Heart left ventricle (tissue), 16 donors: ENCODE measurements at regions not wholly inside any gene's neighbourhood (a gene's known extent, or its start where the extent isn't known, plus 50 kb on each side); places are given as distances from the start of the nearest gene placed in this dataset.

ENCODE experiments used
- ATAC-seq, 4 donors: fragments of 200-7000 bp; cut with Tn5 transposase; one replicate each; pipeline ENCODE4 v1.9.1; 2020 to 2022; ENCODE audit warnings: moderate library complexity in 4 of 4, mild to moderate bottlenecking in 3 of 4, moderate number of reproducible peaks in 1 of 4
- DNase-seq, 5 donors: peaks; one replicate each; pipeline ENCODE4 v3.0.0-alpha.2; 2020
- H3K27ac ChIP-seq, 12 donors: fragments of 200-600 bp; sonication (generic) in 4 of 12; one replicate each; pipeline versions ENCODE4 v1.5.0 to v1.8.0; 2016 to 2022; ENCODE audit warnings: mild to moderate bottlenecking in 2 of 12
- H3K27me3 ChIP-seq, 9 donors: fragments of 200-600 bp; sonication (generic) in 2 of 9; one replicate each; pipeline versions ENCODE4 v1.5.1 to v1.8.0; 2016 to 2022; ENCODE audit warnings: mild to moderate bottlenecking in 3 of 9
- H3K36me3 ChIP-seq, 9 donors: fragments of 200-600 bp; sonication (generic) in 2 of 9; one replicate each; pipeline versions ENCODE4 v1.5.0 to v1.8.0; 2018 to 2022; ENCODE audit warnings: mild to moderate bottlenecking in 2 of 9
- H3K4me1 ChIP-seq, 12 donors: fragments of 200-600 bp; sonication (generic) in 4 of 12; one replicate each; pipeline versions ENCODE4 v1.5.0 to v1.8.0; 2016 to 2022; ENCODE audit warnings: mild to moderate bottlenecking in 3 of 12
- H3K4me3 ChIP-seq, 12 donors: fragments of 200-600 bp; sonication (generic) in 4 of 12; one replicate each; pipeline versions ENCODE4 v1.5.0 to v1.8.0; 2017 to 2022; ENCODE audit warnings: mild to moderate bottlenecking in 9 of 12, moderate library complexity in 4 of 12
- H3K9me3 ChIP-seq, 12 donors: fragments of 200-600 bp; sonication (generic) in 4 of 12; one replicate each; pipeline versions ENCODE4 v1.5.0 to v1.8.0; 2016 to 2022; ENCODE audit warnings: mild to moderate bottlenecking in 1 of 12
- POLR2A ChIP-seq, 2 donors: fragments of 450-650 bp; IDR thresholded peaks; one replicate each; pipeline ENCODE4 v1.6.1; 2017; ENCODE audit warnings: antibody characterized with exemption in 2 of 2, mild to moderate bottlenecking in 2 of 2, moderate library complexity in 2 of 2
- WGBS, 4 donors: extraction: QIAGEN DNeasy Blood & Tissue Kit in 2 of 4; methylation state at CpG; one replicate each; pipeline versions ENCODE4 v1.1.5 to v1.1.7; 2013 to 2018; 5-methylcytosine and 5-hydroxymethylcytosine counted together
- intact Hi-C, 10 donors: fragments of 100-400 bp; cut with DNase I; formaldehyde crosslinking; loops; one replicate each; pipeline versions ENCODE4 v1.11.1 to v1.14.2; 2022
- TF ChIP-seq, protein P1 (sequence below), 12 donors: fragments of 200-600 bp; sonication (generic) in 4 of 12; IDR thresholded peaks; one replicate each; pipeline versions ENCODE4 v1.5.0 to v1.8.0; 2018 to 2022; ENCODE audit warnings: antibody characterized with exemption in 12 of 12, mild to moderate bottlenecking in 5 of 12
- donor health status: ischemic (EF 13 %, LVEDD 7.1; RV severe dilation, severe dysfunction).
- donor health status: healthy with polysubstance abuse.
- donor health status: DM: no; HTN: yes; CAD: no.
- donor health status: DM: no; HTN: no; CAD: no.
- donor health status: ischemic (EF 25% LVEDD 6.9; RV normal size, moderate dysfunction).
- donor health status: ischemic (EF 25% LVEDD 5.7; RV mildly dilated, moderate dysfunction).
- donor health status: healthy.
- donor health status: DM: yes; HTN: yes; CAD: no.
- donor health status: ischemic (EF 35%, LVEDD 5.7; RV mildly dilated, moderate dysfunction).
- donor health status: nonischemic (EF 11% LVEDD 7.7; RV severe dilation, severe dysfunction).
- donor health status: DM: yes; HTN: yes; CAD: no.
- donor health status: PGD.
- donor health status: ischemic (EF 29% LVEDD 5.4; RV normal size, mild dysfunction).
- donor health status: nonischemic (EF 23%, LVEDD 6.1; RV moderate dilation, normal function).

DNA sequence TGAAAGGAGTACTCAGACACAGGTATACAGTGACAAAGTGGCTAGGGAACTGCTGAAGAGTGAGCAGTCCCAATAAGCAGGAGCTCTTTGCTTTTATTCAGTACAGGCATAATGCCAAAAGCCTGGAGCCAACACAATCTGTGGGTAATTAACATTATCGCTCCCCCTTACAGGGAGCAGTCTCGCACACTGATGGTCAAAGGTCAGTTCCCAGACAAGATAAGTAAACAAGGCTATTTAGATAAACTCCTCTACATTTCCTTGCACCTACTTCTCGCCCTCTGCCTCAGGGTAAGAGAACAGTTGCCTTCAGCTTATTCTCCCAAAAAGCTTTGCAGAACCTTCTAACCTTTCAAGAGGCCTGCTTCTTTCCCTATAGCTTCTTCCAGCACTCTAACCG, 73.9 kb upstream of the TAF9B start:
- Histone ChIP-seq H3K27me3 (peaks cover 0 to 8% (median 0%) of the 10 kb centered on the region in 9 donors), H3K4me1 (no peaks in the 10 kb centered on the region), H3K36me3 (no peaks in the 10 kb centered on the region), H3K4me3 (no peak overlapping the region), H3K9me3 (peaks cover 0 to 32% (median 5%) of the 10 kb centered on the region in 12 donors), H3K27ac (no peak overlapping the region)
- WGBS, 4 donors = 21 to 38% (median 31%) methylated on average over 4 of the region's 4 CpGs
- DNase-seq (no peak), ATAC-seq (no peak)
- intact Hi-C loops = no loop called here
- TF ChIP-seq, protein P1, sequence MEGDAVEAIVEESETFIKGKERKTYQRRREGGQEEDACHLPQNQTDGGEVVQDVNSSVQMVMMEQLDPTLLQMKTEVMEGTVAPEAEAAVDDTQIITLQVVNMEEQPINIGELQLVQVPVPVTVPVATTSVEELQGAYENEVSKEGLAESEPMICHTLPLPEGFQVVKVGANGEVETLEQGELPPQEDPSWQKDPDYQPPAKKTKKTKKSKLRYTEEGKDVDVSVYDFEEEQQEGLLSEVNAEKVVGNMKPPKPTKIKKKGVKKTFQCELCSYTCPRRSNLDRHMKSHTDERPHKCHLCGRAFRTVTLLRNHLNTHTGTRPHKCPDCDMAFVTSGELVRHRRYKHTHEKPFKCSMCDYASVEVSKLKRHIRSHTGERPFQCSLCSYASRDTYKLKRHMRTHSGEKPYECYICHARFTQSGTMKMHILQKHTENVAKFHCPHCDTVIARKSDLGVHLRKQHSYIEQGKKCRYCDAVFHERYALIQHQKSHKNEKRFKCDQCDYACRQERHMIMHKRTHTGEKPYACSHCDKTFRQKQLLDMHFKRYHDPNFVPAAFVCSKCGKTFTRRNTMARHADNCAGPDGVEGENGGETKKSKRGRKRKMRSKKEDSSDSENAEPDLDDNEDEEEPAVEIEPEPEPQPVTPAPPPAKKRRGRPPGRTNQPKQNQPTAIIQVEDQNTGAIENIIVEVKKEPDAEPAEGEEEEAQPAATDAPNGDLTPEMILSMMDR (IDR thresholded peaks at IDR 0.05) = no peak
- no peak for TF ChIP-seq POLR2A (IDR thresholded peaks at IDR 0.05)

DNA sequence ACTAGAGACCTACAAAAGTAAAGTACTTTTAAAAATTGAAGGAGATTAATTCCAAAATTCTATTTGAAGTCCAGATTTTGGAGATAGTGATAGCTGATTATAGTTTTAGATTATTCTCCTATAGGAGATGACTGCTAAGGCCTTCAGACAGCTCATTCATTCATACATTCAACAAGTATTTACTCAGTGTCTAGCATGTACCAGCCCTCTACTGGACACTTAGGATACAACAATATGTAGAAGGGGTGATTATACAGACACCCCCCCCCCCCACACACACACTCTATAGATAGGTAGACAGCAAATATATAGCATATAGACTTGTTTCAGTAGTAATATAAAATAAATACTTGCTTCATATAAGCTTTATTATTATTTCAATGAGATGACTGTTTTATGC, 60.4 kb upstream of the TAF9B start:
- TF ChIP-seq, protein P1 (IDR thresholded peaks at IDR 0.05) = peak in 3 of 12 donors; percentile 9 to 24 (median 11)
- TF ChIP-seq POLR2A (IDR thresholded peaks at IDR 0.05) = no peak
- Histone ChIP-seq H3K27ac (no peak overlapping the region), H3K27me3 (peaks cover 0 to 3% (median 0%) of the 10 kb centered on the region in 9 donors), H3K4me3 (no peak overlapping the region), H3K4me1 (no peaks in the 10 kb centered on the region), H3K36me3 (no peaks in the 10 kb centered on the region), H3K9me3 (no peaks in the 10 kb centered on the region)
- intact Hi-C loops = no loop called here
- ATAC-seq = no peak
- no peak for DNase-seq
